ENCODE measurements at regions not wholly inside any gene's neighbourhood (a gene's known extent, or its start where the extent isn't known, plus 50 kb on each side); places are given as distances from the start of the nearest gene placed in this dataset.

DNA sequence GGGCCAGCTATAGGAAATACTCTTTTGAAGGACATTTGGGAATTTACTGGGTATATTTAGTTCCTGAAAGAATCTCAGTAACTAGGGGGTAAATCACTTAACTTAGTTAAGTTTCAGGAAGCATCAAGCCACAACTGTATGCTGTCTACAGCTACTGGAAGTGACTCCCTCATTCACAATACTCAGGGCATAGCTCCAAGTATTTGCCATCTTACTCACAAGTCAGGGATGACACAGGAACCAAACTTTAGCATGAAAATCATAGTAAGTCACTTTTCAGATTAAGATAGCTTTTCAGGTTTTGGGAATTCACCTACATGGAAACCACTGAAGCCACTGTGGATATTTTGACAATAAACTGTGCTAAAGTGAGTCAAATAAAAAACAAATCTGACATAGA lies 242.4 kb upstream of the ATP10B start:
- H3K27me3 ChIP-seq: no peaks in the 10 kb centered on the region
- no peaks in the 10 kb centered on the region for H3K36me3 ChIP-seq
- no peak for TF ChIP-seq POLR2AphosphoS5 (IDR thresholded peaks at IDR 0.05)
- no peak for TF ChIP-seq POLR2A (IDR thresholded peaks at IDR 0.05)
- TF ChIP-seq, protein P1, sequence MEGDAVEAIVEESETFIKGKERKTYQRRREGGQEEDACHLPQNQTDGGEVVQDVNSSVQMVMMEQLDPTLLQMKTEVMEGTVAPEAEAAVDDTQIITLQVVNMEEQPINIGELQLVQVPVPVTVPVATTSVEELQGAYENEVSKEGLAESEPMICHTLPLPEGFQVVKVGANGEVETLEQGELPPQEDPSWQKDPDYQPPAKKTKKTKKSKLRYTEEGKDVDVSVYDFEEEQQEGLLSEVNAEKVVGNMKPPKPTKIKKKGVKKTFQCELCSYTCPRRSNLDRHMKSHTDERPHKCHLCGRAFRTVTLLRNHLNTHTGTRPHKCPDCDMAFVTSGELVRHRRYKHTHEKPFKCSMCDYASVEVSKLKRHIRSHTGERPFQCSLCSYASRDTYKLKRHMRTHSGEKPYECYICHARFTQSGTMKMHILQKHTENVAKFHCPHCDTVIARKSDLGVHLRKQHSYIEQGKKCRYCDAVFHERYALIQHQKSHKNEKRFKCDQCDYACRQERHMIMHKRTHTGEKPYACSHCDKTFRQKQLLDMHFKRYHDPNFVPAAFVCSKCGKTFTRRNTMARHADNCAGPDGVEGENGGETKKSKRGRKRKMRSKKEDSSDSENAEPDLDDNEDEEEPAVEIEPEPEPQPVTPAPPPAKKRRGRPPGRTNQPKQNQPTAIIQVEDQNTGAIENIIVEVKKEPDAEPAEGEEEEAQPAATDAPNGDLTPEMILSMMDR (IDR thresholded peaks at IDR 0.05): no peak
- no peak for TF ChIP-seq EP300 (IDR thresholded peaks at IDR 0.05)
- H3K4me1 ChIP-seq: no peaks in the 10 kb centered on the region
- no peak overlapping the region for H3K4me3 ChIP-seq
- DNase-seq: no peak
- H3K27ac ChIP-seq: no peak overlapping the region
- no peaks in the 10 kb centered on the region for H3K9me3 ChIP-seq
- intact Hi-C loops (cut with DNase I; ENCODE audit: low total_unique reads): no loop called here

DNA sequence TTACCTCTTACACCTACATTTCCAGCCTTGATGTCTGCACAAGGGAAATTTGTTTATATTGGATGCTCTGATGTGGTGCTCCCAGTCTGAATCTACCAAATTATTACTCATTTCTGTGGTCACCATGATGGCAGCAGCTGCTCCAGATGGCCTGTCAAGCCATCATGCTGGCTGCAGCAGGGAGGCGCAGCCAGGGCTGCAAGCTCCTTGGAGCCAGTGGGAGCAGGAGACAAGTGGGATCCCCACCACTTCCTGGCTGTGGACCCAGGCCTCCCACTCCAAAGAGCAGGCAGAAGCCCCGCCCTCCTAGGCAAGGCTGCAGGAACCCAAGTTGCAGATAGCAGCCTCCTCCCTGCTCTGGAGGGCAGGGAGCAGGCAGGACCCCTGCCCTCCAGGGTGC lies 241.1 kb upstream of the ATP10B start:
- no peaks in the 10 kb centered on the region for H3K27me3 ChIP-seq
- H3K4me3 ChIP-seq: no peak overlapping the region
- WGBS, 5 donors: 74 to 100% (median 90%) methylated on average over 2 of the region's 2 CpGs
- H3K27ac ChIP-seq: no peak overlapping the region
- no peak for DNase-seq
- no peaks in the 10 kb centered on the region for H3K9me3 ChIP-seq
- intact Hi-C loops (cut with DNase I; ENCODE audit: low total_unique reads): no loop called here
- H3K36me3 ChIP-seq: no peaks in the 10 kb centered on the region
- TF ChIP-seq EP300 (IDR thresholded peaks at IDR 0.05) (no peak), POLR2AphosphoS5 (IDR thresholded peaks at IDR 0.05) (no peak), POLR2A (IDR thresholded peaks at IDR 0.05) (no peak)
- TF ChIP-seq, protein P1 (IDR thresholded peaks at IDR 0.05): no peak
- no peaks in the 10 kb centered on the region for H3K4me1 ChIP-seq

DNA sequence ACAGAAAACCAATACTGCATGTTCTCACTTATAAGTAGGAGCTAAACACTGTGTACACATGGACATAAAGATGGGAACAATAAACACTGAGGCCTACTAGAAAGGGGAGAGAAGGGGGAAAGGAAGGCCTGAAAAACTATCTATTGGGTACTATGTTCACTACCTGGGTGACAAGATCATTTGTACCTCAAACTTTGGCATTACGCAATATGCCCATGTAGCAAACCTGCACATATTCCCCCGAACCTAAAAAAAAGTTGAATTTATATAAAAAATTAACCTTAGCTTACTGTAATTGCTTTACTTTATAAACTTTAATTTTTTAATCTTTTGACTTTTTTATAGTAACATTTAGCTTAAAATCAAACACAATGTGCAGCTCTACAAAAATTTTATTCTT lies 237.6 kb upstream of the ATP10B start:
- intact Hi-C loops (cut with DNase I; ENCODE audit: low total_unique reads): no loop called here
- no peak overlapping the region for H3K27ac ChIP-seq
- no peaks in the 10 kb centered on the region for H3K9me3 ChIP-seq
- H3K27me3 ChIP-seq: no peaks in the 10 kb centered on the region
- 94 to 99% (median 97%) methylated on average over 2 of the region's 2 CpGs for whole genome bisulfite sequencing, 5 donors
- DNase-seq: no peak
- H3K4me1 ChIP-seq: no peaks in the 10 kb centered on the region
- TF ChIP-seq, protein P1 (IDR thresholded peaks at IDR 0.05): no peak
- TF ChIP-seq POLR2AphosphoS5 (IDR thresholded peaks at IDR 0.05) (no peak), EP300 (IDR thresholded peaks at IDR 0.05) (no peak), POLR2A (IDR thresholded peaks at IDR 0.05) (no peak)
- no peak overlapping the region for H3K4me3 ChIP-seq
- H3K36me3 ChIP-seq: no peaks in the 10 kb centered on the region

DNA sequence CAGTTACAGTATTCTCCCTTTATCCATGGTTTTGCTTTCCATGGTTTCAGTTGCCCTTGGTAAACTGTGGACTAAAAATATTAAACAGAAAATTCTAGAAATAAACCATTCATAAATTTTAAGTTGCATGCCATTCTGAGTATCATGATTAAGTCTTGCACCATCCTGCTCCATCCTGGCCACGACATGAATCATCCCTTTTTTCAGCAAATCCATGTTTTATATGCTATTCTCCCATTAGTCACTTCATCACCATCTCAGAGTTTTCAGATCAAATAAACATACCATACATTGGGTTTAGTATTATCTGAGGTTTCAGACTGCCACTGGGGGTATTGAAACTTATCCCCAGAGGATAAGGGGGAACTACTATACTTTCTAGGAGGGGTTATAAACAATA lies 234.4 kb upstream of the ATP10B start:
- TF ChIP-seq, protein P1 (IDR thresholded peaks at IDR 0.05): no peak
- no peak for TF ChIP-seq EP300 (IDR thresholded peaks at IDR 0.05)
- no peak for TF ChIP-seq POLR2A (IDR thresholded peaks at IDR 0.05)
- TF ChIP-seq POLR2AphosphoS5 (IDR thresholded peaks at IDR 0.05): no peak
- intact Hi-C loops (cut with DNase I; ENCODE audit: low total_unique reads): no loop called here
- Histone ChIP-seq H3K27ac (no peak overlapping the region), H3K4me1 (no peaks in the 10 kb centered on the region), H3K9me3 (no peaks in the 10 kb centered on the region), H3K36me3 (no peaks in the 10 kb centered on the region), H3K27me3 (no peaks in the 10 kb centered on the region), H3K4me3 (no peak overlapping the region)
- 56 to 72% (median 61%) methylated on average over 1 of the region's 1 CpG for WGBS, 5 donors
- DNase-seq: no peak
